GM12864 (cell line): ENCODE measurements at regions not wholly inside any gene's neighbourhood (a gene's known extent, or its start where the extent isn't known, plus 50 kb on each side); places are given as distances from the start of the nearest gene placed in this dataset.

Source experiments
- DNase-seq: peaks from one replicate; pipeline ENCODE4 v3.0.0-alpha.2; 2011; ENCODE audit warnings: low read depth
- H3K4me3 ChIP-seq: 2 replicates; pipeline ENCODE4 v1.5.1; 2011; ENCODE audit warnings: mild to moderate bottlenecking, low read depth, low read length, control low read depth
- TF ChIP-seq, protein P1 (sequence below): IDR thresholded peaks from 2 replicates; pipeline ENCODE4 v1.5.1; 2011; ENCODE audit warnings: low read depth, mild to moderate bottlenecking, moderate library complexity, low read length, control low read depth, inconsistent platforms; ENCODE audit errors: missing control alignments

DNA sequence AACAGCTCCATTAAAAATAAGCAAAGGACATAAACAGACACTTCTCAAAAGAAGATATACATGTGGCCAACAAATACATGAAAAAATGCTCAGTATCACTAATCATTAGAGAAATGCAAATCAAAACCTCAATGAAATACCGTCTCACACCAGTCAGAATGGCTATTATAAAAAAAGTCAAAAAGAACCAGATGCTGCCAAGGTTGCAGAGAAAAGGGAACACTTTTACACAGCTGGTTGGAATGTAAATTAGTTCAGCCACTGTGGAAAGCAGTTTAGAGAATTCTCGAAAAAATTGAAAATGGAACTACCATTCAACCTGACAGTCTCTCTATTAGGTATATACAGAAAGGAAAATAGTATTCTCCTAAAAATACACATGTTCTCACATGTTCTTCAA, 102.4 kb upstream of the FIBIN start:
- no peak overlapping the region for H3K4me3 ChIP-seq
- TF ChIP-seq, protein P1, sequence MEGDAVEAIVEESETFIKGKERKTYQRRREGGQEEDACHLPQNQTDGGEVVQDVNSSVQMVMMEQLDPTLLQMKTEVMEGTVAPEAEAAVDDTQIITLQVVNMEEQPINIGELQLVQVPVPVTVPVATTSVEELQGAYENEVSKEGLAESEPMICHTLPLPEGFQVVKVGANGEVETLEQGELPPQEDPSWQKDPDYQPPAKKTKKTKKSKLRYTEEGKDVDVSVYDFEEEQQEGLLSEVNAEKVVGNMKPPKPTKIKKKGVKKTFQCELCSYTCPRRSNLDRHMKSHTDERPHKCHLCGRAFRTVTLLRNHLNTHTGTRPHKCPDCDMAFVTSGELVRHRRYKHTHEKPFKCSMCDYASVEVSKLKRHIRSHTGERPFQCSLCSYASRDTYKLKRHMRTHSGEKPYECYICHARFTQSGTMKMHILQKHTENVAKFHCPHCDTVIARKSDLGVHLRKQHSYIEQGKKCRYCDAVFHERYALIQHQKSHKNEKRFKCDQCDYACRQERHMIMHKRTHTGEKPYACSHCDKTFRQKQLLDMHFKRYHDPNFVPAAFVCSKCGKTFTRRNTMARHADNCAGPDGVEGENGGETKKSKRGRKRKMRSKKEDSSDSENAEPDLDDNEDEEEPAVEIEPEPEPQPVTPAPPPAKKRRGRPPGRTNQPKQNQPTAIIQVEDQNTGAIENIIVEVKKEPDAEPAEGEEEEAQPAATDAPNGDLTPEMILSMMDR = no peak

DNA sequence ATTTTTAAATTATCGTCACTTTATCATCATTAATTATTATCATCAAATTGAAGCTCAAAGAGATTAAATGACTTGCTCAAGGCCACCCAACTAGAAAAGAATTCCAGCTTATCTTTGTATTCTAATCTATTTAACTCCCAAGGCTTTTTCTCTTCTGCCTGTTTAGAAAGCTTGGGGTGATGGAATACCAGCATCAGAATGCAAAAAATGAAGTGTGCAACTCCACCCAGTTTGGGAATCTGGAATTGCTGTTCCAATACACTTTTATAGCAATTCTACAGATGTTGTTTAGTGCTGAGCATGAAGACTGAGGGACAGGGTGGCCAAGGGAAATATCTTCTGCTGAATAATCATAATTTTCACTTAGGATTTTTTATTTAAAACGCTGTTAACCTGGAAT, 97.2 kb upstream of the FIBIN start:
- no peak for DNase-seq
- no peak overlapping the region for H3K4me3 ChIP-seq
- TF ChIP-seq, protein P1 = no peak

More for the DNA sequence above, 102.4 kb upstream of the FIBIN start:
- DNase-seq = no peak

- TF ChIP-seq, protein P1 = no peak
- no peak overlapping the region for H3K4me3 ChIP-seq
- DNase-seq = no peak
Observed at GRCh38 chr11:26898799-26899198, 95.1 kb upstream of the FIBIN start.

DNA sequence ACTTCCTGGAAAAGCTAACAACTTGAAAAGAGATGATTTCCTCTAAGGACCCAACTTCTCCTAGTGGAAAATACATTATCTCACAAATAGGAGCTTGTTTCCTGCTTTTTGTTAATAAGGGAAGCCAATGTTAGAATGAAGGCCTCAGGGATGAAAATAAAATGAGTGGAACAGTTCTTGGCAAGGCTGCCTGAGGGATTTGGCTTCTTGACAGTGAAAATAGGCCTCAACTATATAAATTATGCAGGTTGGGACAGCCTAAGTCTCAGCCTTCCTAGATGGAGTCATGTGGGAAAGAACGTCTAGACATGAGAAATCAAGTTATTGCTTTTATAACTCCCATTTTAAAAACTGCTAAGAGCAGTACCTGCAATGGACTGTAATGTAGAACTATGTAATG, 92.8 kb upstream of the FIBIN start:
- DNase-seq = no peak
- TF ChIP-seq, protein P1 = no peak
- H3K4me3 ChIP-seq = no peak overlapping the region

GRCh38 chr11:26904132-26904531, 89.8 kb upstream of the FIBIN start:
- no peak for DNase-seq
- TF ChIP-seq, protein P1 = no peak
- no peak overlapping the region for H3K4me3 ChIP-seq

DNA sequence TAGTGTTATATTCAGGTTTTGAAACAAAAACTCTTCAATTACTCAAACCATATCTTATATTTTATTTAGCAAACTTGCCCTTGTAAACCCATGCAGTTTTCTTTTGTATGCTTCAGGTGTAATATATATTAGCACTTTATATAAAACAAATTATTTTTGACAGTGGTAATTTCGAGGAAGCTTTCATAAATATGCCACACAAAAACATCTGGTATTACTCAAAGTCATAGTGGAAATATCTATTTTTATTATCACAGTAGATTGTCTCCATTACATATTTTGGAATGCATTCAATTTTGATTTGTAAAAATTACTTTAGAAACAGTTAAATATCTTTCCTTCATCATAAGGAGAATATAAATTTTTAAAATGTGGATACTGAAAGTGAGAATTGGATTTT, 89.1 kb upstream of the FIBIN start:
- no peak overlapping the region for H3K4me3 ChIP-seq
- TF ChIP-seq, protein P1 = no peak
- no peak for DNase-seq

DNA sequence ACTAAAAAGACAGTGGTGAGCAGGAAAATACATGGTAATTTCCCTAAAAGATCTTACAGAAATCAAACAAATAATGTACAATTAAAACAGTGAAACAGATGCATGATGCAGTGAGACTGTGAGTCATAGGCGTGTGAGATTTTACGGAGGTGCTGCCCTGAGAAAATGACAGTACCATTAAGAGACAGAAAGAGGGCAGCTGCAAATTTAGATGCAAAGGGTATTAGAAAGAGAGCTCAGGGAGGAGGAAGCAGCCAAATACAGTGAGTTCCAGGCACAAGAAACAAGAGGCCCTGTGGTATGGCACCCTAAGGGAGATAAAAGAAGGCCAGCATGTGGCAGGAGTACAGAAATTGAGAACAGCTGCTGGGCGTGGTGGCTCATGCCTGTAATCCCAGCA, 88.5 kb upstream of the FIBIN start:
- H3K4me3 ChIP-seq = no peak overlapping the region
- TF ChIP-seq, protein P1 = no peak
- DNase-seq = no peak
